Ramos (cell line): ENCODE measurements at regions not wholly inside any gene's neighbourhood (a gene's known extent, or its start where the extent isn't known, plus 50 kb on each side); places are given as distances from the start of the nearest gene placed in this dataset.

ENCODE experiments used
- in situ Hi-C: fragments of 300-500 bp; cut with MboI; formaldehyde crosslinking; loops from one replicate; pipeline ENCODE4 v1.14.3; 2022; ENCODE audit warnings: low sequenced_read_pairs; ENCODE audit not compliant: unreplicated experiment

GRCh38 chrX:96611619-96612362 lies 72.9 kb upstream of the DIAPH2 start:
- in situ Hi-C loops: loop anchor here (25.0 kb wide), 1 partner anchor 99 kb away; no protein-coding TSS in a partner anchor

DNA sequence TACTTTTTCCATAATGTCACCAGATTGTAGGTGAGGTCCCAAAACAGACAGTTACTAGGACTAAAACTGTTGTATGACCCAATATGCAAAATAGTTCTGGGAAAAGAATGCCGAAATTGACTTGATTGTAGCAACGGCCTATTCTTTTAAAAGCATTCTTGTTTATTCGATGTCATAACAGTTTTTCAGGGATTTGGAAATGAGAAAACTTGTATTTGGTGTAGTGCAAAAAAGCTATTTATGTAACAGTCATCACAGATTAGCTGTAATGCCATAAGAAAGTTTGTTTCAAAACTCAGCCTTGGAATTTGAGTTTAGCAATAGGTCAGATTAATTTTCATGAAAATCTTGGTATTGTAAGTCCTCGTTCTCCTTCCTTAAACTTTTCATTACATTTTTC lies 69.2 kb upstream of the DIAPH2 start:
- in situ Hi-C loops: loop anchor here (25.0 kb wide), 1 partner anchor 103 kb away; no protein-coding TSS in a partner anchor

DNA sequence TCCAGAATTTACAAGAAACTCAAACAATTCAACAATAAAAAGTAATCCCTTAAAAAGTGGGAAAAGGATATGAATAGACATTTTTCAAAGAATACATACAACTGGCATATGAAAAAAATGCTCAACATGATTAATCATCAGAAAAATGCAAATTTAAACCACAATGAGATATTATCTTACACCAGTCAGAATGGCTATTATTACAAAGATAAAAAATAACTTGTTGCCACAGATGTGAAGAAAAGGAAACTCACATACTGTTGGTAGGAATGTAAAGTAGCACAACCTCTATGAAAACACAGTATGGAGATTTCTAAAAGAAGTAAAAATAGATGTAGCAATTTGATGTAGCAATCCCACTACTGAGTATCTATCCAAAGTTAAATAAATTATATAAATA lies 65.1 kb upstream of the DIAPH2 start:
- in situ Hi-C loops: loop anchor here (25.0 kb wide), 1 partner anchor 107 kb away; no protein-coding TSS in a partner anchor

DNA sequence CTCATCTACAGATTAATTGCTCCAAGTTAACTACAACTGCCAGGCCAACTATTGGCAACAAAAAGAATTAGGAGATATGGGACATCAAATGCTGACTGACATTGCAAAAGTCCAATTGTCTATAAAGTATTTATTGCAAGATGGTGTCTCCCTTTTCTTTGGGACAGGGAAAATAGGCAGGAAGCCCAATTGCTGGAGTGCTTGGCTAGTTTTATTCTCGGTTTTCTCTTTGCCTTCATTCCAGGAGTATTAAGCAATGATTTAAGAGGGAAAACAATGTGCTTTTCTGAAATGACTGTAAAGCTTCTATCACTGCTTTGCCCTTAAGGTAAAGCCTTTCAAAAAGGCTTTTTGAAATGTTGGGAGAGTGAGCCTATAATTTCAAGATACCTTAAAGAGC lies 62.8 kb upstream of the DIAPH2 start:
- in situ Hi-C loops: loop anchor here (25.0 kb wide), 1 partner anchor 110 kb away; no protein-coding TSS in a partner anchor
